ENCODE measurements at regions not wholly inside any gene's neighbourhood (a gene's known extent, or its start where the extent isn't known, plus 50 kb on each side); places are given as distances from the start of the nearest gene placed in this dataset.
A peak's percentile ranks its signal among the peaks of the same experiment; 100 is the strongest.

DNA sequence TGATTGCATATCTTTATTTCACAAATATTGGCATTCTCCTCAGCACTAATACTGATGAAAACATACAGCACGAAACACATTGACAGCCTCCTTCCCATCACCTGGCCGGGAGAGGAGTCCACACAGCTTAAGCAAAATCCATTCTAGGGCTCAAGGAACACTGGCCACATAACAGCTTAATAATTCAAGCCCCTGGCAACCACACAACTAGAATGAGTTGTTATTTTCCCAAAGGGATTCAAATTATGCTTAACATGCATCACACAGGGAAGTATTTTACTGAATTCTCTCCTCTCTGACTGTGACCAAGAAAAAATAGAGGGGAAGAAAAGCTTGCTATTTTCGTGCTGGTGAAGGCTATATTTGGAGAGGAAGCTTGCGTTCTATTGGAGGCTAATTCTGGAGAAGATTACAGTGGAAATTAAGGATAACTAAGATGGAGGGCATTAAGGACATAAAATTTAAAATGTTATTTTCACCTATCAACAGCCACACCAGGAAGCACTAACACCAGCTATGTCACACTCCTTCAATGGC, 198.5 kb downstream of the ADGRG6 start:
- DNase-seq (ENCODE audit: low read depth in 1 of 2, low spot score in 1 of 2) = no peak

DNA sequence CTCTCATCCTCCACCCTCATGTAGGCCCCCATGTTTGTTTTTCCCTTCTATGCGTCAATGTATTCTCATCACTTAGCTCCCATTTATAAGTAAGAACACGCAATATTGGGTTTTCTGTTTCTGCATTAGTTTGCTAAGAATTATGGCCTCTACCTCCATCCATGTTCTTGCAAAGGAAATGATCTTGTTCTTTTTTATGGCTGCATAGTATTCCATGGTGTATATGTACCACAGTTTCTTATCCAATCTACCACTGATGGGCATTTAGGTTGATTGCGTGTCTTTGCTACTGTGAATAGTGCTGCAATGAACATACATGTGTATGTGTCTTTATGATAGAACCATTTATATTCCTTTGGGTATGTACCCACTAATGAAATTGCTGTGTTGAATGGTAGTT, 200.0 kb downstream of the ADGRG6 start:
- DNase-seq (ENCODE audit: low read depth in 1 of 2, low spot score in 1 of 2) = no peak

DNA sequence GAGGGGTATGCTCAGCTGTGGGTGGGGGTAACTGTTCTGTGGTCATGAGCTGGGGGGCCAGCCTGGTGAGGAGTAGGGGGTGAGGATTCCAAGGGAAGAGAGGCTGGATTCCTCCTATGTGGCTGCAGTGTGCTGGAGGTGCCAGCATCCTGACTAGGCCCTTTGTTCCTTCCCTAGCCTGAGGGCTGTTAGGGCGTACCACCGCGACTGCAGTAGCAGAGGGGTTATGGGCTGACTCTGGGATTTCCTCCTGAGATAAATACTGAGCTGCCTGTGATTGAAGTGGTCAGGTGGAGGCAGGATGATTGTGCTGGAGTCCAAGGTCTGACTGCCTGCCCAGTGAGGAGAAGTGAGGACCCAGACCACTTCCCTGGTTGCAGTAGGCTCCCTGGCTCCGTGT, 205.3 kb downstream of the ADGRG6 start:
- no peak for DNase-seq (ENCODE audit: low read depth in 1 of 2, low spot score in 1 of 2)

DNA sequence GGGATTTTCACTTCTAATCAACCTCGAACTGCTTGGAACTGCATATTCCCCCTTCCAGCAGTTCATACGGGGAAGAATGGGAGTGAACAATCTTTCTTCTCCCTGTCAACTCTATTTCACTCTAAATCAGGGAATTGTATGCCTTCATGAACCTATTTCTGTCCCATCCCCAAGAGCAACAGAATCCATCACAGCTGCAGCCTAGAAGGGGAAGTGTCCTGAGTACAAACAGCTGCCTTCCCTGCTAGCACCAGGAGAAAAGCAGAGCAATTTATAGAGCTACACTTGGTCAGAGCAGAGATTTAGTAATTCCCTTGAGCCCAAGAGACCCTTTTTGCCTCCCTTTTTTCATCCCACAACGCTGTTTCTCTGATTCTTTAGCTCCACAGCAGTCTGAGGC, 208.4 kb downstream of the ADGRG6 start:
- DNase-seq (ENCODE audit: low read depth in 1 of 2, low spot score in 1 of 2) = no peak

DNA sequence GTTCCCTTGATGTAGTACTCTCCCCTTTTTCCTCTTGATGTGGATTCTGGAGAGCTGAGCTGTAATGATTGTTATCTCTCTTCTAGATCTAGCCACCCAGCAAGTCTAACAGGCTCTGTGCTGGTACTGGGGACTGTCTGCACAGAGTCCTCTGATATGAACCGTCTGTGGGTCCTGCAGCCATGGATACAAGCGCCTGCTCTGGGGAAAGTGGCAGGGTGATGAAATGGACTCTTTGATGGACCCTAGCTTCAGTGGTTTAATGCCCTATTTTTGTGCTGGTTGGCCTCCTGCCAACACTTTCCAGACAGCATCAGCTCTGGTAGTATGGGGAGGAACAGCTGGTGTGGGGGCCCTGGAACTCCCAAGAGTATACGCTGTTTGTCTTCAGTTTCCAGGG, 216.3 kb downstream of the ADGRG6 start:
- no peak for DNase-seq (ENCODE audit: low read depth in 1 of 2, low spot score in 1 of 2)

DNA sequence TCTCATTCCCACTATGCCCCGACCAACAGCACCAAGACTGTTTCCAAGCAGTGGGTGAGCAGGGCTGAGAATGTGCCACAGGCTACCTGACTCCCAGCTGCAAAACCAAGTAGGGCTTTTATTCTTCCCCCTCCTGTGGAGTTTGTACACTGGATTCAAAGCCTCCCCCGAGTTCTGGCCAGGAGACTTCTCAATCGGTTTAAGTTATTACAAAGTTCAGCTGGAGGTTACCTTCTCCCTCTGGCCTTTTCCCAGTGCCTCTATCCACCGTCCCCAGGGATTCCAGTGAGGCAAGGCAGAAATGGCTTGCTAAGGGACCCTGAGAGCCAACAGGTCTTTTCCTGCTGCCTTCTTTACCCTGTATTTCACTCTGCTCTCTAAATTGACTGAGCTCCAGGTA, 217.0 kb downstream of the ADGRG6 start:
- no peak for DNase-seq (ENCODE audit: low read depth in 1 of 2, low spot score in 1 of 2)

DNA sequence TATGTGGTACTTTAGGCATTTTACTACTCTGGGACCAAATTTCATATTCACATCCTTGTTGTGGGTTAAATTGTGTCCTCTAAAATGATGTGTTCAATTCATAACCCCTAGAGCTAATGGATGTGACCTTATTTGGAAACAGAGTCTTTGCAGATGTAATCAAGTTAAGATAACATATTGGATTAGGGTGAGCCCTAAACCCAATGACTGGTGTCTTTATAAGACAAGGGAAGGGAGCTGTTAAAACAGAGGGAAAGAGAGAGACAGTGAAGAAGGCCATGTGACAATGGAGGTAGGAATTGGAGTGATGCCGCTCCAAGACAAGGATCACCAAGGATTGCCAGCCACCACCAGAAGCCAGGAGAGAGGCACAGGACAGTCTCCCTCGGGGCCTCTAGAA, 220.0 kb downstream of the ADGRG6 start:
- no peak for DNase-seq (ENCODE audit: low read depth in 1 of 2, low spot score in 1 of 2)

DNA sequence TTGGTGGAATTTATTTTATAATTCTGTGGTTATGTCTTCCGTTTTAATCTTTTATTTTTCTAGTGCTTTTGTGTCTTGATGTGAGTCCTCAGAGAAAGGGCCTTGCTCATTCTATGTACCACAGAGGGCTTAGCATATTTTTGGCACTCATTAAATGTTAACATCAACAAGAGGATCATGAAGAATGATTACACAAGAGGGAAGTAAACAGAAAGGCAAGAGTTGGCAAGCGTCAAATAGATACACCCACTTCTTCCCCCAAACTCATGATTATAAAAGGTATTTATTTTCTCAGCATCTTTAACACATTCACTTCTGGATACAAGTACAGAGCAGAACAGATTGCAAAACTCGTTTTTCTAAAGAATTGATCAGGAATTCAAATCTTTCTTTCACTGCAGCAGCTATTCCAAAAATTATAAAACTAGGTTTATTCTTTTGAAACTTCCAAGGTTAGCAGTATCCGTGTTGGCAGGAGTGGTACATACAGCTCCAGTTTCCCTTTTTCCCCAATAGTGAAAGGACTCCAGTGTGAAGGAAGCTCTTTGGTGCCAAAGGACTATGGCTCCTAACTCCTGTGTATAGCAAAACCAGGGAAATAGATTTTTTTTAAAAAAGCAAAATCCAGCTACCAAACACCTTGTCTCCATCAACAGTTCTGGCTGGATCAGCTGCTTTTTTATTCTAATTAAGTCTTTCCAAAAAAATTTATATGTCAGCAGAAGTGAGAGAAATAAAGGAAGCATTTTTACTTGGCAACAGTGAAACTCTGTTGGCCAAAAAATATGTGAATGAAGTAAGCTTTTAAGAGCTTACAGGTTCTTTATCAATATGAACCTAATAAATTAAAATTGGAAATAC, 221.9 kb downstream of the ADGRG6 start:
- DNase-seq (ENCODE audit: low read depth in 1 of 2, low spot score in 1 of 2) = no peak

DNA sequence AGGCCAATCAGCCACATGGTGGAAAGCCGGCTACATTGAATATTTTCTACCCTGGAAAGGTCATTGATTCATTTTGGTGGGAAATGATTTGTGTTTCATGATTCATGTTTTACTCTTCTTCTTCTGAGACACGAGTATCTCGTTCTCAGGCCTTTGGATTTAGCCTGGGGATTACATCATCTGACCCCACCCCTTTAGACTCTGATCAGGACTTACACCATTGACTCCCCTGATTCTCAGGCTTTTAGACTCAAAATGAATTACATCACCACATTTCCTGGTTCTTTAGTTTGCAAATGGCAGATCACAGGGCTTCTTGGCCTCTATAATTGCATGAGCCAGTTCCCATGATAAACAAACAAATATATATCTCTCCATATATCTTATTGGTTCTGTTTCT, 228.8 kb downstream of the ADGRG6 start:
- no peak for DNase-seq (ENCODE audit: low read depth in 1 of 2, low spot score in 1 of 2)

DNA sequence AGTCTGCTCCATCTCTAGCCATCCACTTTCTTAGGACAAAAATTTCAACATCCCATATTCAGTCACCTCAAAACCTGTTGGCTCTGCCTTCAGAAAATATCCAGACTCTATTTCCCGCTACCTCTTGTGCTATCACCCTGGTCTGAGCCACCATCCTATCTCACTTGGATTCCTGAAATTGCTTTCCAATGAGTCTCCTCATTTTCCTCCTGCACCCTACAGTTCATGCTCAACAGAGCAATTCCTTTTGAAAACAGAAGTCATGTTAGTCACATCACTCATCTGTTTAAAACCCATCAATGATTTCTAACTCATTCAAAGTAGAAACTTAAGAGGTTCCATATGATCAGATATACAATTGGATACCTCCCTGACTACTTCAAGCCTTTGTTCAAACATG, 229.9 kb downstream of the ADGRG6 start:
- no peak for DNase-seq (ENCODE audit: low read depth in 1 of 2, low spot score in 1 of 2)

DNA sequence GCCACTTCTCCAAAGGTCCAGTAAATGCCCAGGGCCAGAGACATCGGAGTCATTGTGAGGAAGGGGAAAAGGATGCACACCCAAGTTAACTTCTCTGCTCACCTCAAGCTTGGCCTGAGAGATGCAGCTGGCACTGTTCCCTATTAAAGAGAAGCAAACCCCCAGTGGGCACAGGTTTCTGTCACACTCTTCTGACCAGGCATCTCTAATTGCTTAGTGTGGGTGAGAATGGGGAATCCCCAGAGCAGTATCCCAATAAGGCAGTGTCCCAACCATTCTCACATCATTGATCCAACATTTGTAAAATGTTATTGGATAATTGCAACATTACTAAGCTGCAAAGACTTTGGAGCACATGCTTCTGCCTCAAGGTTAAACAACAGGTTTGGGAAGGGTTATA, 232.3 kb downstream of the ADGRG6 start:
- no peak for DNase-seq (ENCODE audit: low read depth in 1 of 2, low spot score in 1 of 2)

DNA sequence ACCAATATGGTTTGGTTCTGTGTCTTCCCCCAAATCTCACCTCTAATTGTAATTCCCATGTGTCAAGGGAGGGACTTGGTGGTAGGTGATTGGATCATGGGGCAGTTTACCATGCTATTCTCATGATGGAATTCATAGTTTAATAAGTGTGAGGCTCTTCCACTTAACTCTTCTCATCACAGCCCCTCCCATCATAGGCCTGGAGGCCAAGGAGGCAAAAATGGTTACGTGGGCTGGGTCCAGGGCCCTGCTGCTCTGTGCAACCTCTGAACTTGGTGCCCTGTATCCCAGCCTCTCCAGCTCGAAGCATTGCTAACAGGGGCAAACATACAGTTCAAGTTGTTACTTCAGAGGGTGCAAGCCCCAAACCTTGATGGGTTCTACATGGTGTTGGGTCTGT, 232.7 kb downstream of the ADGRG6 start:
- no peak for DNase-seq (ENCODE audit: low read depth in 1 of 2, low spot score in 1 of 2)

DNA sequence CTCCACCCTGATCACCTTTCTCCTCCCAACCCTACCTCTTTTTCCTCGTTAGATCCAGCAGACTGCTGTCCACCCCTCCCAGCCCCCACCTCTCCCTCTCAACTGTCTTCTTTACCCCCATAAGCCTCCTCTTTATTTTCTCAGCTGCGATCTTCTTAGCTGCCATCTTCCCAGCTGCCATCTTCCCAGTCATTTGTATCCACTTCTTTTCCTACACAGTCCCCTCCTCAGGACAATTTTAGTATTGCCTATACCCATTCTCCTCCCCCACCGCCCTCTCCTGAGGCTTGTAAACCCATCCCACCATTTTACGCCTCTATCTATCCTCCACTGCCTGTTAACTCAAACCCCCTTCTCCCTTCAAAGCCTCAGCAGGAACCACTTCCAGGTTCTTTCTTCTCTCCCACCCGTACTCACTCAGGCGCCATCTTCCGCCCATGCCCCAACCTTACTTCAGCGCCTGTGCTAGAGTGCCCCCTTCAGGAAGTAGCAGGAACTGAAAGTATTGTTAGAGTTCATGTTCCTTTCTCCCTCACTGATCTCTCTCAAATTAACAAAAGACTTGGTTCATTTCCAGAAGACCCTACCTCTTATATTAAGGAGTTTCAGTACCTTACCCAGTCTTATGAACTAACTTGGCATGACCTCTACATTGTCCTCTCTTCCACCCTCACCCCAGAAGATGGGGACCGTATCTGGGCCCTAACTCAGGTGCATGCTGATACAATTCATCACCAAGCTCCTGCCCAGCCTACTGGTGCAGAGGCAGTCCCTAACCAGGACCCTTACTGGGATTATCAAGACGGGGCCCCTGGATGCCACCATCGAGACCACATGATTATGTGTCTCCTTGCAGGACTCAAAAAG, 236.0 kb downstream of the ADGRG6 start:
- no peak for DNase-seq (ENCODE audit: low read depth in 1 of 2, low spot score in 1 of 2)

DNA sequence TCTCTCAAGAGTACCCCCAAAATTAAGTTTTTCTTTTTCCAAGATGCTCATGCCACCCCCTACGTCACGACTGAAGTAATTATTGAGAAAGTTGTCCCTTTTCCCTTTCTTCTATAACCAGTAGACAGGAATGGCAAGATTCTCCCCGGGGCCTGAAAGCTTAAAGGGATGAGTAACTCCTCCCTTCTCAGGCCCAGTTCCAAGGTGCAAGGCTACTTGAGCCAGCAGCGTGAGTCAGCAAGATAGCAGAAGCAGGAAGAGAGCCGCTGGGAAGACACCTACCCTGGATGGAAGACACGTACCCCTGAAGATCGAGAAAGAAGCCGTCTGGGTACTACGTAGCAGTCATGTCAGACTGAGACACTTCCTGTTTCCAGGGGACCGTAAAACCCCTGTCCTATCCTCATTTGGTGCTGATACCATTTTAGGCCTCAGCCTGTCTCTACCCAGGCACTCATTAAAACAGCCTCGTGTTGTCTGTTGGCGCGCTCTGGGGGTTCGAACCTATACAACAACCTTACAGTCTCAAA, 241.0 kb downstream of the ADGRG6 start:
- DNase-seq (ENCODE audit: low read depth in 1 of 2, low spot score in 1 of 2) = no peak

DNA sequence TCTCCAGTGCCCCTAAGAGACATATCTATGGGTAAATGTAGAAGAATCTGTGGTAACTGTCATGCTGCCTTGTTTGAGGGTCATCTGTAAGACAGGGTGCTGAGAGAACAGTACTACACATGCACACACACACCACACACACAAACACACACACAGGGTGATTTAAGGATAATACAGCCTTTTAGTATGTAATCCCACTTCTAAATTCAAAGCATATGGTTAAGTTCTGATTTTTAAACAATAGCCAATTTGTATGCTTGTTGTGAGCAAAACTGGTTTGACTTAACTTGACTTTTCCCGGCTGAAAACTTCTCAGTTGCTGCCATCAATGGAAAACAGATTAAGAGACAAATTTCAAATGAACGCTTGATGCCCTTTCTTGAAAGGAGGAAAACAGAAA, 241.8 kb downstream of the ADGRG6 start:
- no peak for DNase-seq (ENCODE audit: low read depth in 1 of 2, low spot score in 1 of 2)

DNA sequence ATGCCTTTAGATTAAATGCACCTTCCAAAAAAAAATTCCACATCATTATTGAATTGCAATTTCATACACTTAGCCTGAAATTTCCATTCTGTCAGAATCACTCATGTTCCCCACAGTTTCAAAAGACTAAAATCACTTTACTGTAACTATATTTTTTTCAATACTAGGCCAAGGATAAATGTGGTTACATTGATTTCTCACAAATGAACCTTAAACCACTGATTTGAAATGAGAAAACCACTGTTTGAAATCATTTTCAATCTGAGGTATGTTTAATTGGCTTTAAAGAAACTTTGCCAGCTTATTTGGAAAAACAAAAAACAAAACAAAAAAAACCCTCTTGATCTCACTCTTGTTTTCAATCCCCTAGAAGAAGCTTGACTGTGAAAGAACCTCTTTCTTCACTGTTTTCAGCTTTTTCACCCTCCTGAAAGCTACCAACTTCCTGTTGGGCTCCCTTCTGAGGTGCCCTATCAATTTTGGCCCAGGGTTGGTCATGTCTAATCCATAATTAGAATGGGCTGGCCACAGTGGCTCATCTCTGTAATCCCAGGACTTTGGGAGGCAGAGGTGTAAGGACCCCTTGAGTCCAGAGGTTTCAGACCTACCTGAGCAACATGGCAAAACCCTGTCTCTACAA, 242.5 kb downstream of the ADGRG6 start:
- no peak for DNase-seq (ENCODE audit: low read depth in 1 of 2, low spot score in 1 of 2)

DNA sequence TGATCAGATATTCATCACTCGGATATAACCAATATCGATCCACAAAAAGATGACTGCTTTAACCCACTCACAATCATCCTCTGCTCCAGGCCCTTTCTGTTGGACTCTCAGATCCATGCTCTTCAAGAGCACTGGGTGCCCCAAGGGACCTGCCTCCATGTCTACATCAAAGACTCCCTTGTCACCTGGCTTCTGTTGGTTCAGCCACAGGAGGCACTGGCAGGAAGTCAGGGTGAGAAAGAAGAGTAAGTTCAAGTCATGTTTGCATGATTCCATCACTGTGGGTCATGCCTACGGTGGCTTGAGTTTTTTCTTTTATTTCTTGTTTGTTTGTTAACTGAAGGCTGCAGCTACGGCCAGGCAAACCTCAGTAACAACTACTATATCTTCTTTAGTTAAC, 243.3 kb downstream of the ADGRG6 start:
- DNase-seq (ENCODE audit: low read depth in 1 of 2, low spot score in 1 of 2) = no peak

DNA sequence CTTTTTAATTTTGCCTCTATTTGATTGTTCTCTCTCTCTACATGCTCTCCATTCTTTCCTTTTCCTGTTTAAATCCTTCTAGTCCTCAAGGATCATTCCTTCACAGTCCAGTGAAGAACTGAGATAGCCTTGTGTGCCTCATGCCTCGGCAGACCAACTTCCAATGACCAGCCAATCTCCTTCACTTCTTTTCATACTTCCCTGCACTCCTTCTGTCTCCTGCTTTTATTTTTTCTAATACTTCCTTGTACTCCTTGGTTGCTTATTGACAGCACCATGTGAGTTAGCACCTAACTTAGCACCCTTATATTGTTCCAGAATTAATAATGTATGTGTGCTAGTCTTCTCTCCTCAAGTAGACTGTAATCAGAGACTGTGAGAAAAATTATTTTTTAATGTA, 246.8 kb downstream of the ADGRG6 start:
- DNase-seq (ENCODE audit: low read depth in 1 of 2, low spot score in 1 of 2) = no peak

DNA sequence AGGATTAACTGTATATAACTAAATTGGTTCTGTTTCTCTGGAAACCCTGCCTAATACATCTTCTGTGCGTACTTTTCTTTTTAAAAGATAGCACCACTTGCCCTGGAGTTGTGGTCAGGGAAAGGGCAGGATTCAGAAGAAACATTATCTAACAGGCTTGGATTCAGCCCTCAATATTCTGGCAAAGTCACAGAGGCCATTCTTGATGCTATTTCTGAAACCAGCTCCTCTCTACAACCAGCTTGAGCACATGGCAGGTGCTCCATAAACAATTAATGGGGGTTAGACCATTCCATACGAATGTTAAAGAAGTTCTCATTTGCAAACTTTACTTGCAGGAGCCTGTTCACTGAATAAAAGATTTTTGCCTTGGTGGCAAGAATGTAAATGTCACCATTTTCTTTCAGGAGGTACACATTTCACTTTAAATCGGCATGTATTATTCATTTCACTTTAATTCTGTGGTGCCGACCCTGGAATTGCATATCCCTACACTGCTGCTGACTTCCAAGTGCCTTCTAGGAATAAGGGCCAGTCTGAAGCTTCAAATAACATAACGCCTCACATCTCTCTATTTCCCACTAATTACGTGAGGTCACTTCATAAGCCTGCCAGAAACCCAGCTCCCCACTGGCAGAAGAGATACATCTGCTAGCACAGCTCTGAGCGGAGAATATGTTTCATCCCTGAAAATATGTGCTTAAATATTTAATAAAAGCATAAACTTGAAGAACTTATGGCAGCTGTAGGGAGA, 248.7 kb downstream of the ADGRG6 start:
- no peak for DNase-seq (ENCODE audit: low read depth in 1 of 2, low spot score in 1 of 2)

DNA sequence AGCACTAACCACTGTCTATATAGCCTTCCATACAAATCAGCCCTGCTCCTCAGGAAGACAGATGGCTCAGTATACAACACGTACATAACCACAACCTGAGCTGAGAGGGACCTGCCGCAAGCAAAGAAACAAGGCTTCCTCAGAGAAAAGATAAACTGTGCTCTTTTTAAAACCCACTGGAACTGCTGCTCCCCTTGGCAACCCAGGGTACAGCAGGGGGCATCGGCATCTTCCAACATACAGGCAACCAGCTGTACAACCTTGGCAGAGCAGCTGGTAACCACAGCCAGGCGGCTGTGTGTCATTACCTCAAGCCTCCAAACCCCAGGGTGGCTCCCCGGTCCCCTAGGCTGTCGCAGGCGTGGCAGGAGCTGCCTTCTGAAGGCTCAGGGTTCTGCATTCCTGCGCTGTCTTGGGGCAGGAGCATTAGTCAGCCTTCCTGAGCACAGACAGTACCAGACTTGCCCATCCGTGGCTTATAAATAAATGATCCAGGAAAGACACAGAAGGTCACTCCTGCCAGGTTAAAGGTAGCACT, 249.5 kb downstream of the ADGRG6 start:
- DNase-seq (ENCODE audit: low read depth in 1 of 2, low spot score in 1 of 2) = peak; percentile 15 to 16
